K562 (cell line): ENCODE measurements at regions not wholly inside any gene's neighbourhood (a gene's known extent, or its start where the extent isn't known, plus 50 kb on each side); places are given as distances from the start of the nearest gene placed in this dataset.

Experiments used
- BRD9 ChIP-seq: fragments of 450-650 bp; IDR thresholded peaks from 2 replicates; pipeline ENCODE4 v1.6.1; 2018; ENCODE audit warnings: low read depth; ENCODE audit not compliant: partially characterized antibody
- CC2D1A ChIP-seq: fragments of 450-650 bp; IDR thresholded peaks from 2 replicates; pipeline ENCODE4 v1.6.1; 2017; ENCODE audit warnings: mild to moderate bottlenecking
- CTCF ChIP-seq, 3 experiments: IDR thresholded peaks in 2 of 3; conservative IDR thresholded peaks in 1 of 3; 2 replicates each; pipeline ENCODE4 v1.5.1; 2011 to 2012; ENCODE audit warnings: low read length in 3 of 3, mild to moderate bottlenecking in 3 of 3, control low read depth in 2 of 3, improper control_type of control experiment in 1 of 3, inconsistent platforms in 1 of 3, low read depth in 1 of 3, mixed read lengths in 1 of 3, moderate library complexity in 1 of 3; ENCODE audit not compliant: insufficient read depth in 2 of 3
- HNRNPK ChIP-seq: fragments of 200-400 bp; formaldehyde crosslinking; IDR thresholded peaks from one replicate; pipeline ENCODE4 v1.6.1; 2018; ENCODE audit warnings: mild to moderate bottlenecking, low read depth, low read length; ENCODE audit not compliant: poor library complexity, severe bottlenecking
- PATZ1 ChIP-seq: fragments of 250-450 bp; sonication (Bioruptor Pico); IDR thresholded peaks from 2 replicates; pipeline ENCODE4 v1.5.0; 2020; ENCODE audit warnings: mild to moderate bottlenecking, borderline replicate concordance
- RFX1 ChIP-seq: fragments of 450-650 bp; IDR thresholded peaks from 2 replicates; pipeline ENCODE4 v1.6.1; 2016; ENCODE audit warnings: mild to moderate bottlenecking, moderate library complexity
- SP1 ChIP-seq: sonication (generic); formaldehyde crosslinking; IDR thresholded peaks from 2 replicates; pipeline ENCODE4 v1.8.1; 2022; ENCODE audit warnings: mild to moderate bottlenecking, missing genetic modification reagents
- ZNF311 ChIP-seq: fragments of 250-450 bp; sonication (Bioruptor Pico); IDR thresholded peaks from 2 replicates; pipeline ENCODE4 v1.4.0; 2020; ENCODE audit warnings: mild to moderate bottlenecking, moderate library complexity
- ZNF717 ChIP-seq: fragments of 250-450 bp; sonication (Bioruptor Pico); IDR thresholded peaks from 2 replicates; pipeline ENCODE4 v1.5.0; 2021

- TF ChIP-seq ZNF311 (CRISPR knock-in tag) (no peak), PATZ1 (CRISPR knock-in tag) (no peak), HNRNPK (no peak), CTCF (IDR thresholded peaks at IDR 0.05 in 2 of 3, conservative IDR thresholded peaks at IDR 0.05 in 1 of 3; ENCODE audit: insufficient read depth in 2 of 3, low read depth in 1 of 3, low read length in 3 of 3) (no peak), RFX1 (no peak), BRD9 (no peak), SP1 (CRISPR knock-in tag) (no peak), ZNF717 (CRISPR knock-in tag) (no peak), CC2D1A (no peak)
Observed at GRCh38 chr20:10976051-10976450, 302.3 kb upstream of the JAG1 start.
